NCI-H1048 (cell line): ENCODE measurements at regions not wholly inside any gene's neighbourhood (a gene's known extent, or its start where the extent isn't known, plus 50 kb on each side); places are given as distances from the start of the nearest gene placed in this dataset.
"Not testable (repeated sequence)": the region's sequence is repeated elsewhere in the genome, so short reads cannot be mapped to it uniquely, and the experiment has no call there.

Experiments
- DNase-seq: peaks from one replicate; lab custom pipeline; 2025; lab: John Stamatoyannopoulos, UW

- no peak for DNase-seq
These were observed 986.5 kb downstream of the TDRD15 start for GRCh38 chr2:22110244-22110651.

GRCh38 chr2:22124003-22124402 lies 1000.2 kb downstream of the TDRD15 start:
- no peak for DNase-seq

GRCh38 chr2:22126106-22126505 lies 1002.3 kb downstream of the TDRD15 start:
- DNase-seq: no peak

DNA sequence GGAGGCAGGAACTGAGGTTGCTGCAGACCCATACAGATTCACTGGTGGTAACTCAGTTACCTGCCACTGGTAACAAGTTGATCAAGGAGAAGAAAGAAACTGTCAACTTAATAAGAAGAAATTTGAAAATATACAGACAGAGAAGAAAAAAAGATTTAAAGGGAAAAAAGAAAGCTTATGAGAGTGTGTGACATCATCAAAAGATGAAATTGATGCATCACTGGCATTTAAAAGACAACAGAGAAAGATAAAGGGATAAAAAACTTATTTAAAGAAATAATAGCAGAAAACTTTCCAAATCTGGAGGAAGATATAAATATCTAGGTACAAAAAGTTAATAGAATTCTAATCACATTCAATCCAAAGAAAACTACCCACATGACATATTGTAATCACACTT lies 1003.2 kb downstream of the TDRD15 start:
- no peak for DNase-seq

DNA sequence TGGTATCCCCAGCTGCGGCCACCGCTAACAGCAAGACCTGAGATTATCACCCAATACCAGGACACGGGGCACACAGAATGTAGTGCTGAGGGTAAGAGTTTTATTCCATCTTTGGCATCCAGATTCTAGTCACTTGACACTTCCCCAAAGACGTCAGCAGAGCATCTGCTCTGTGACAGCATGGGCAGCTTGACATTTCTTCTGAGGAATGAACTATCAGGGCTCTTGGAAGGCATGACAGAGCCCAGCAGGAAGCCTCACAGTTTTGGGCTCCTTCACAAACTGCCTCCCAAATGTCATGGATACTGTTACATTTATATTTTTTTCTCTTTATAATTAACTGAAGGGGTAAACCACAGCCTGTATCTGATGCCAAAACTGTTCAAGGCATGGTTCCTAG lies 1010.7 kb downstream of the TDRD15 start:
- DNase-seq: no peak

DNA sequence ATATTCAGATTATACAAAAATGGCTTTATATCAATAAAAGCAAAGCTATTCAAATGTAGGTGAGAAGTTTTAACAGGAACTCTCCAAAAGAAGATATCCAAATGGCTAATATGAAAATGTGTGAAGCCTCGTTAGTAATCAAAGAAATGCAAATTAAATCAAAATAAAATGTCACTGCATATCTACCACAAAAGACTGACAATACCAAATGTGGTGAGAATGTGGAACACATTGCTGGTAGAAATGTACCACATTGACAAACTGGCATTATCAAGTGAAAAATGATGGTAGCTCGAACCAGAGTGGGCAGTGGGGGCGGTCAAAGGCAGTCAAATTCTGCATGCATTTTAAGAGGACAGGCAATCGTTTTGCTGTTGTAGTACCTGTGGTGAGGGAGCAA lies 1012.7 kb downstream of the TDRD15 start:
- no peak for DNase-seq

GRCh38 chr2:22143840-22144239 lies 1020.1 kb downstream of the TDRD15 start:
- no peak for DNase-seq

DNA sequence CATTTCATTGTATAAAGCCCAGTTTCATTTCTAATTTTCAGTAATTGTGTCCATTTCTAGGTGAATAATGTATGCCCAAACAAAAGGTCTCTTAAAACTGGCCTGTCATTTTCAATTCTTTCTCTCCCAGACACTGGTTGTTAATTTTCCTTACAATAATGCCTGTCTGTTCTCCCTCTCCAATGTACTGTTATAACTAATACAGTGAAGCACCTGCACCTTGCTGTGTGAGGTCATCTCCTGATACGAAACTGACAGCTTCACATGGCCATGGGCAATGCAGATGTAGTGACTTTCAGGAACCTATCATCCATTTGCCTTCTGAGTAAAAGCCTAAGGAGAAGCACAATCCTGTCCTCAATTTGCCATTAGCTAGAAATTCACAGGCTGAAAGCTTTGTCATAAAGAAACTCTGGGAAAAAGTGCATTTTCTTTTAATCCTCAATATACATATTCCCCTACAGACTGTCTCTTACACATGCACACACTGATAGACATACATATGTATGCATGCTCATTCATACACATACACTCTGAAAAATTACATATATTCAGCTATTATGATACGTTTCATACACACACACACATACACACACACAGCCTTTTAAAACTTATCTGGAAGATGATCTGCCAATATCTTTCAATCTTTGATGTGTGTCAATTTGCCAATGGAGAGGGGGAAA lies 1030.3 kb downstream of the TDRD15 start:
- DNase-seq: no peak

DNA sequence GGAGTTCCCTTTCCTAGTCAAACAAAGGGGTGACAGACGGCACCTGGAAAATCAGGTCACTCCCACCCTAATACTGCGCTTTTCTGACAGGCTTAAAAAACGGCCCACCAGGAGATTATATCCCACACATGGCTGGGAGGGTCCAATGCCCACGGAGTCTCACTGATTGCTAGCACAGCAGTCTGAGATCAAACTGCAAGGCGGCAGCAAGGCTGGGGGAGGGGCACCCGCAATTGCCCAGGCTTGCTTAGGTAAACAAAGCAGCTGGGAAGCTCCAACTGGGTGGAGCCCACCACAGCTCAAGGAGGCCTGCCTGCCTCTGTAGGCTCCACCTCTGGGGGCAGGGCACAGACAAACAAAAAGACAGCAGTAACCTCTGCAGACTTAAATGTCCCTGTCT lies 1032.9 kb downstream of the TDRD15 start:
- not testable (repeated sequence) for DNase-seq

- no peak for DNase-seq
These were observed 1043.5 kb downstream of the TDRD15 start for GRCh38 chr2:22167256-22167655.

DNA sequence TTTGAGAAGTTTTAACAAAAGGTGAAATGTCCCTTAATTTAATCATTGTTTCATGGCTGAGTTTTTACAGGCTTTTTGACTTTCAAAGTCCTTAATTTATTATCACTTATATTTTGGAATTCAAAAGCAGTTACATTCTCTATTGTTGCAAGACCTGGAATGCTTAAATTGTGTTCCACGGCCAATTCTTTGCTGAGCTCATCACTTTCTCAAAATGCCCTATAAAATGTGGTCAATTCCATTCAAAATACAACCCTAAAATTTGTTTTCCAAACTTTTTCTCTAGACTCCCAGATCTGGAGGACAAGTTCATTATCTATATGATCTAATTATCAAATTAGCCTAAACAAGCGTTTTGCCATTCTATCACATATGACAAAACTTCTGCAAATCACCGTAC lies 1051.2 kb downstream of the TDRD15 start:
- no peak for DNase-seq

DNA sequence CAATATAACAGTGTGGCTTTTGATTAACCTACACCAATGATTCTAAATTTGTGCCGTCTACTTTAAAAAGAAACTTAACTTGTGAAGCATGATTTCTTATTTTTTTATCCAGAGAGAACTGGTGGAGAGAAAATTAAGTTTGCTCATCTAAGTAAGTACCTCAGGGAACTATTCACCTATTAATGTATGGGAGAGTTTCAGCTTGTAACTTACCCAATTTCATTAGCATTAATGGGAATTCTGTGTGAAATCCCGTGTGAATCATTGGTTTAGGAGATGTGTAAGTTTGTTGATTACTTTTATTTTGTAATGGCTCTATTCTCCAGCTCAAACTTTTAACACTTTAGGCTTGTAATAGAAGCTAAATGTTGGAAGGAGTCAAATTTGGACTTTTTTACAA lies 1061.5 kb downstream of the TDRD15 start:
- no peak for DNase-seq

GRCh38 chr2:22186261-22186828 lies 1062.6 kb downstream of the TDRD15 start:
- not testable (repeated sequence) for DNase-seq

DNA sequence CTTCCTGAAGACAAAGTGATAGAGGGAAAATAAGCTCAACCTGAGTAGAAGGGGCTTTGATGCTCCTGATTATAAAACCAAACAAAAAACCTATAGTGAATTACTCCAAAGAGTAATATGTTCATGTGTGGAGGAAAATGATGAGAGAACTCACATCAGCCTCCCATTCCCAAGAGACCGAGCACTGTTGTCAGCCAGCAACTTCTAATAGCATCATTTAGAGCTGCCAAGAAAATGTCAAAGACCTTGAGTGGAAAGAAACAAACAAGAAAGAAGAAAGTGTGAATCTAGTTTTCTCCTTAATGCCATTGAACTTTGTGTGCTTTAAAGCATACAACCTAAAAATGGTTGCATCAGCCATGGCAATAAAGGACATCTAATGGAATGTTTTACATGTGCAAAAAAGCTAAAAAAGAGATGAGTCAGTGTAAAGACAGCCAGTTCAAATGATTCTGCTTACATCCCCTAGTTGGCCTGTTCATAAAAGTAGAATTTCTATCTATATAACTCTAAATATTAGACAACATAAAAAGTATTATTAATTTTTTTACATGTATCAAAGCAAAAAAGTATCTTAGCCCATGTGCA lies 1066.2 kb downstream of the TDRD15 start:
- no peak for DNase-seq

- no peak for DNase-seq
These were observed 1070.5 kb downstream of the TDRD15 start for GRCh38 chr2:22194218-22194617.

DNA sequence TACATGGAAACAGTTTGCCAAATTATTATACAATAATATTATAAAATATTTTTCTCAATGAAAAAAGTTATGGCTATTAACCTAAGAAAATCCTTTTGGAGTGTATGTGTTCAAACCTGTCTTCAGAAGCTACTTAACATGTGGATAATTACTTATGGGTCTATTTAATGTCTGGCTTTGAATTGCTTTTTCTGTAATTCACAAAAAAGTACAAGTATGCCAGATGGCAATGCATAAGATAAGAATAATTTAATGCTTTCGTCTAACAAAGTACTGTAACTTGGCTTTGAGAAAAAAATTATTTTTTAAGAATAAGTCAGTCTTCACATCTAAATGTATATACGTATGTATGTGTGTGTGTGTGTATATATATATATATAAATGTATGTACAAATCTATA lies 1073.0 kb downstream of the TDRD15 start:
- DNase-seq: no peak

DNA sequence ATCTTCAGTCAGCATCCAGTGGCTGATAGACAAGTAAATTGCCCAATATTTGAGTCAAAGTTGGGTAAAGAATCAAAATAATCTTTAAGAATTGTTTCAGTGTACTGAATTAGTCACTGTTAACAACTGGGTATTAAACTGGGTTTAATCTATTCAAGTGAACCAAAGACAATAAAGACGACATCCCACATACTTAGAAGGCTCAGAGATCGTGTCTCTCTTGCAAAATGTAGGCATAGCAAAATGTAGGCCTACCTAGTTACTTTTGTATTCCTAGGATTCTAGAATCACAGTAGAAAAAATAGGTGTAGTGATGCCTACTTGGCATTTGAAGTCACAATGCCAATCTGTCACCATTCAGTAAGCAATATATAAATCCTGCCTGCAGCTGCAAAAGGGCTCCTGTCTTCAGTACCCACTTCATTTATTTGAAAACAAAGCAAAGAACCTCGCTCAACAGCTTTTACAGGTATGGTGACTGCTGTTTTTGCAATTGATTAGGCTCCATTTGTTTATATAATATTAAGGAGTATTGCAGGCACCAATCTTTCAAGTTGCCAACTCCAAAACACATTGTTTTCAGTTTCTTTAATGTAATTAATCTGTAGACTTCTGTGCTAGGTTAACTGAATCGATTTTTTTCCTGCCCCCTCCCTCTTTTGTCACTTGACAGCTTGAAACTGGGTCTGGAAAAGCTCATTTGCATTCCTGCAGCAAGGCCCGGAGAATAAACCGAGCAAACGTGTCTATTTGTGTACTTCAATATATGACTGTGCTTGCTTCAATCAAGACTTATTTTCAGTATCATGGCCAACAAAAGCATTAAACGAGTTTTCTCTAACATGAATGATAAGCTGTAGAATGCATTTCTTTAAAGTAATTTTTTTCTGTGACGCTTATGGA lies 1074.9 kb downstream of the TDRD15 start:
- no peak for DNase-seq

DNA sequence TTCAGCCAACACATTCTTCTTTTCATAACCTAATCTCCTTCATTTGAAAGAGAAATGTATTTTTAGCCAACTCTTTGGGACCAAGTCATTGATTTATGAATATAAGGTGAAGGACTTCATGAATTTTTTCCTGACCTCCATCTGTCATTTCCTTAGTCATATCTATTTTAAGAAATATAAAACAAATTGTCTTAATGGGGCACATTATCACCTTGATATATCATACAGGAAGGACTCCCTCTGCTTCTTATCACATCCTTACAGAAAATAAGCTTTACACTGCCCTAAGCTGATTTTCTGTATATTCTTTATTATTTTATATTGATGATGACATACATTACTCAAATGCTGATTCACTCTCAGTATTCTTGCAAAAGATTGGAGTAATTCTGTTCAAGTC lies 1076.2 kb downstream of the TDRD15 start:
- no peak for DNase-seq

DNA sequence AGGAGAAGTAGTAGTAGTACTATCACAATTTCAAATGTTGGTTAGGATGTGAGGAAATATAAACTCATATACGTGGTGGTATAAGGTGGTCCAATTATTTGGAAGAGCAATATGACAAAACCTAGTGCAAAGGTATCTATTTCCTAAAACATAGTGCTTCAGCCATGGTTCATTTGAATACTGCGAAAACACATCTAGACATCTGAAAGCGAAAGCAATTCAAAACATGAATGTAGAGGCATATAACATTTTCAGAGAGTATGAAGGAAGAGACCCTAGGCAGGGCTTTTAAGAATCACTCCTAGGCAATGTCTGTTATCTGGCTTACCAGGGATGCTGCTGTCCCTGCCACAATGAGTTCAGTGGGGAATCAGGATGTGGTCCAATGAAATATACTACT lies 1085.8 kb downstream of the TDRD15 start:
- DNase-seq: no peak

GRCh38 chr2:22213237-22213636 lies 1089.5 kb downstream of the TDRD15 start:
- DNase-seq: no peak

DNA sequence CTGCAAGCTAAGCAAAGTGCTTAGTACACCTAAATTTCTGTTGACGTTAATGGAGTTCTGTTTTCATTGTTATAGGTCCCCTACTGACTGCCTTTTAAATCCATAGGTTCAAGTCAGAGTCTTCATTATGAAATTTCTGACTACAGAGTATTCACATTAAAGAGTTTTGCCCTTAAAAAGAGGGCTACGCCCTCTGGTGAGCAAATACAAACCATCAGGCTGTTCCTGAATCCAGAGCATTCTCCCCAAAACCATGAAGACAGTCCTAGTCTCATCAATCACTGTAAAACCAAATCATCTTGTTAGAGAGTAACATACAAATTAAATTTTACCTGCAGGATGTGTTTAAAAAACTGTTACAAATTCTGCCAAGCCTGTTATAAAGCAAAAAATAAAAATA lies 1091.7 kb downstream of the TDRD15 start:
- no peak for DNase-seq

- DNase-seq: no peak
These were observed 1094.1 kb downstream of the TDRD15 start for GRCh38 chr2:22217881-22218280.

DNA sequence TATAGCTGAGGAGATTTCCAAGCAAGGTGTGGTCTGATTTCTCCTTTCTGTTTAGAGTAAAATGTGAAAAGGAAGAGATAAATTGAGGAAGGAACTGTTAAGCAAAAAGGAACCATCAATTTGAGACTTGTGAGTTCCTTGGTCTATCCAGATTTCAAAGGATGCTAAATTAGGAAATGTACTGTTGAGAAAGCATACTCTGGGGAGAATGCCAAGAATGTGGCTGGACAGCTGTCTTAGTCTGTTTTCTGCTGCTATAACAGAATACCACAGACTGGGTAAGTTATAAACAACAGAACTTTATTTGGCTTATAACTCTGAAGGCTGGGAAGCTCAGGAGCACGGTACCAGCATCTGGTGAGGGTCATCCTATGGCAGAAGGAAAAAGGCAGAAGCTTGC lies 1097.2 kb downstream of the TDRD15 start:
- DNase-seq: no peak
